ENCODE measurements at regions not wholly inside any gene's neighbourhood (a gene's known extent, or its start where the extent isn't known, plus 50 kb on each side); places are given as distances from the start of the nearest gene placed in this dataset.

DNA sequence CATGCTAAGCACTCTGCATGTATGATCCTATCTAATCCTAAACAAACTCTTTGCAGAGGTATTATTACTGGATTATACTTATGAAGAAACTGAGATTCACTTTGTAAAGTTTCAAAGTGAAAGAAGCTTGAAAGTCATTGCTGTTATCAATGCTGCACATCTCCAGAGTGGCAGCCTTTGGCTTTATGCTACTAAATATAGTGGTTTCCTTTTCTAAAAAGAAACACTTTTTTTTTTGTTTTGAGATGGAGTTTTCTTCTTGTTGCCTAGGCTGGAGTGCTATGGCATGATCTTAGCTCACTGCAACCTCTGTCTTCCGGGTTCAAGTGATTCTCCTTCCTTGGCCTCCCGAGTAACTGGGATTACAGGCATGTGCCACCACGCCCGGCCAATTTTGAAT is 114.9 kb upstream of the RAB27B start:
- TF ChIP-seq, protein P1, sequence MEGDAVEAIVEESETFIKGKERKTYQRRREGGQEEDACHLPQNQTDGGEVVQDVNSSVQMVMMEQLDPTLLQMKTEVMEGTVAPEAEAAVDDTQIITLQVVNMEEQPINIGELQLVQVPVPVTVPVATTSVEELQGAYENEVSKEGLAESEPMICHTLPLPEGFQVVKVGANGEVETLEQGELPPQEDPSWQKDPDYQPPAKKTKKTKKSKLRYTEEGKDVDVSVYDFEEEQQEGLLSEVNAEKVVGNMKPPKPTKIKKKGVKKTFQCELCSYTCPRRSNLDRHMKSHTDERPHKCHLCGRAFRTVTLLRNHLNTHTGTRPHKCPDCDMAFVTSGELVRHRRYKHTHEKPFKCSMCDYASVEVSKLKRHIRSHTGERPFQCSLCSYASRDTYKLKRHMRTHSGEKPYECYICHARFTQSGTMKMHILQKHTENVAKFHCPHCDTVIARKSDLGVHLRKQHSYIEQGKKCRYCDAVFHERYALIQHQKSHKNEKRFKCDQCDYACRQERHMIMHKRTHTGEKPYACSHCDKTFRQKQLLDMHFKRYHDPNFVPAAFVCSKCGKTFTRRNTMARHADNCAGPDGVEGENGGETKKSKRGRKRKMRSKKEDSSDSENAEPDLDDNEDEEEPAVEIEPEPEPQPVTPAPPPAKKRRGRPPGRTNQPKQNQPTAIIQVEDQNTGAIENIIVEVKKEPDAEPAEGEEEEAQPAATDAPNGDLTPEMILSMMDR (IDR thresholded peaks at IDR 0.05; ENCODE audit: low read depth, low read length, poor library complexity, severe bottlenecking), result no peak
- no peak for TF ChIP-seq EZH2phosphoT487 (IDR thresholded peaks at IDR 0.05; ENCODE audit: borderline replicate concordance, low read length)
